ENCODE measurements at regions not wholly inside any gene's neighbourhood (a gene's known extent, or its start where the extent isn't known, plus 50 kb on each side); places are given as distances from the start of the nearest gene placed in this dataset.
A peak's percentile ranks its signal among the peaks of the same experiment; 100 is the strongest.

GRCh38 chr4:89173336-89174090 lies 62.2 kb downstream of the TIGD2 start (continued):
- no peak for TF ChIP-seq PBX2 (CRISPR knock-in tag; IDR thresholded peaks at IDR 0.05; ENCODE audit: low read depth)
- TF ChIP-seq PBX2 (tag; conservative IDR thresholded peaks at IDR 0.05; ENCODE audit: low read depth) = 0 out of 2 replicates have a peak, but pooled peaks have one; percentile 39
- TF ChIP-seq SMARCA4 (IDR thresholded peaks at IDR 0.05) = no peak
- TF ChIP-seq MAFG (tag; conservative IDR thresholded peaks at IDR 0.05) = peak; percentile 78
- no peak for TF ChIP-seq PRMT5 (CRISPR knock-in tag; IDR thresholded peaks at IDR 0.05)
- no peak for TF ChIP-seq TCF7L2 (IDR thresholded peaks at IDR 0.05; ENCODE audit: low read depth, low read length)

GRCh38 chr4:89174784-89175183 lies 63.5 kb downstream of the TIGD2 start:
- no peak overlapping the region for H3K4me2 ChIP-seq (ENCODE audit: insufficient read depth, low read length)
- ATAC-seq (no peak), DNase-seq (ENCODE audit: extremely low read depth in 1 of 4, low spot score in 3 of 4) (no peak), FAIRE-seq (no peak)
- no peaks in the 10 kb centered on the region for H4K20me1 ChIP-seq (replicated peaks; ENCODE audit: control insufficient read depth, insufficient read depth, low read length)
- 0% methylated on average over 6 of the region's 6 CpGs for WGBS (ENCODE audit: insufficient coverage, low coverage, missing lambda C conversion rate)
- no peaks in the 10 kb centered on the region for H3K9me1 ChIP-seq (ENCODE audit: control insufficient read depth, insufficient read depth, low read length)
- no peaks in the 10 kb centered on the region for H3K36me3 ChIP-seq (ENCODE audit: control insufficient read depth, insufficient read depth, low read length)
- intact Hi-C loops (cut with micrococcal nuclease) (no loop called here), in situ Hi-C loops (cut with MboI) (no loop called here)
- no peaks in the 10 kb centered on the region; a peak in 1 of 5 replicates for H3K27me3 ChIP-seq (ENCODE audit: control insufficient read depth in 2 of 2, insufficient read depth in 2 of 2, low read length in 2 of 2)
- ChIA-PET CTCF (ENCODE audit: low intra/inter-chr PET ratio) (no interaction called here), POLR2A (no interaction called here)
- H3K9me3 ChIP-seq (replicated peaks; ENCODE audit: control insufficient read depth, insufficient read depth, low read depth, low read length) = no peaks in the 10 kb centered on the region
- TF ChIP-seq NRF1 (conservative IDR thresholded peaks at IDR 0.05 in 1 of 2, IDR thresholded peaks at IDR 0.05 in 1 of 2) (peak; percentile 53 to 61; a peak in 3 of 4 replicates), U2AF1 (optimal IDR thresholded peaks at IDR 0.05; ENCODE audit: low read depth, low read length) (no peak), NR2F6 (CRISPR knock-in tag; IDR thresholded peaks at IDR 0.05) (no peak)
- no peaks in the 10 kb centered on the region for H3K79me2 ChIP-seq (ENCODE audit: control insufficient read depth, insufficient read depth, low read length)
- no peaks in the 10 kb centered on the region for H3K4me1 ChIP-seq (replicated peaks in 1 of 2; ENCODE audit: control insufficient read depth in 2 of 2, insufficient read depth in 2 of 2, low read length in 2 of 2)
- H2AFZ ChIP-seq (ENCODE audit: low read depth, low read length) = no peak overlapping the region
- no peak overlapping the region for H3K9ac ChIP-seq (ENCODE audit: insufficient read depth in 1 of 2, low read depth in 2 of 2, low read length in 2 of 2)
- H3K4me3 ChIP-seq = no peak overlapping the region
- H3K27ac ChIP-seq (ENCODE audit: extremely low read depth, low read depth, low read length) = no peak overlapping the region
- BruUV-seq (replicated peaks) = no TSS peak

Data from K562 (cell line).